Thymus (tissue), 11 donors: ENCODE measurements at regions not wholly inside any gene's neighbourhood (a gene's known extent, or its start where the extent isn't known, plus 50 kb on each side); places are given as distances from the start of the nearest gene placed in this dataset.

Experiments used
- DNase-seq, 9 donors: peaks; one replicate each; pipeline ENCODE4 v3.0.0-alpha.2; 2013; ENCODE audit warnings: low spot score in 9 of 9, low read depth in 6 of 9, missing footprints in 1 of 9
- H3K27ac ChIP-seq, 2 donors: one replicate each; pipeline ENCODE4 v1.5.1; 2013; ENCODE audit warnings: control low read depth in 1 of 2, low read depth in 1 of 2, low read length in 1 of 2, mild to moderate bottlenecking in 1 of 2, moderate library complexity in 1 of 2
- H3K27me3 ChIP-seq, 2 donors: one replicate each; pipeline ENCODE4 v1.5.1; 2013; ENCODE audit warnings: low read length in 1 of 2; ENCODE audit not compliant: control insufficient read depth in 2 of 2, insufficient read depth in 1 of 2
- H3K36me3 ChIP-seq, 2 donors: one replicate each; pipeline ENCODE4 v1.5.1; 2013; ENCODE audit warnings: low read length in 1 of 2, mild to moderate bottlenecking in 1 of 2, moderate library complexity in 1 of 2; ENCODE audit not compliant: control insufficient read depth in 2 of 2, insufficient read depth in 2 of 2
- H3K4me1 ChIP-seq, 2 donors: one replicate each; pipeline ENCODE4 v1.5.1; 2013; ENCODE audit warnings: low read length in 2 of 2; ENCODE audit not compliant: control insufficient read depth in 2 of 2, insufficient read depth in 2 of 2
- H3K4me3 ChIP-seq, 2 donors: one replicate each; pipeline ENCODE4 v1.5.1; 2013; ENCODE audit warnings: low read length in 2 of 2, control low read depth in 1 of 2, mild to moderate bottlenecking in 1 of 2
- H3K9me3 ChIP-seq, 2 donors: one replicate each; pipeline ENCODE4 v1.5.1; 2013; ENCODE audit warnings: low read length in 1 of 2, mild to moderate bottlenecking in 1 of 2; ENCODE audit not compliant: control insufficient read depth in 2 of 2, insufficient read depth in 1 of 2
- WGBS: extraction: QIAGEN DNeasy Blood & Tissue Kit; methylation state at CpG from one replicate; pipeline ENCODE4 v1.1.7; 2013; 5-methylcytosine and 5-hydroxymethylcytosine counted together
- donor health status: healthy.

DNA sequence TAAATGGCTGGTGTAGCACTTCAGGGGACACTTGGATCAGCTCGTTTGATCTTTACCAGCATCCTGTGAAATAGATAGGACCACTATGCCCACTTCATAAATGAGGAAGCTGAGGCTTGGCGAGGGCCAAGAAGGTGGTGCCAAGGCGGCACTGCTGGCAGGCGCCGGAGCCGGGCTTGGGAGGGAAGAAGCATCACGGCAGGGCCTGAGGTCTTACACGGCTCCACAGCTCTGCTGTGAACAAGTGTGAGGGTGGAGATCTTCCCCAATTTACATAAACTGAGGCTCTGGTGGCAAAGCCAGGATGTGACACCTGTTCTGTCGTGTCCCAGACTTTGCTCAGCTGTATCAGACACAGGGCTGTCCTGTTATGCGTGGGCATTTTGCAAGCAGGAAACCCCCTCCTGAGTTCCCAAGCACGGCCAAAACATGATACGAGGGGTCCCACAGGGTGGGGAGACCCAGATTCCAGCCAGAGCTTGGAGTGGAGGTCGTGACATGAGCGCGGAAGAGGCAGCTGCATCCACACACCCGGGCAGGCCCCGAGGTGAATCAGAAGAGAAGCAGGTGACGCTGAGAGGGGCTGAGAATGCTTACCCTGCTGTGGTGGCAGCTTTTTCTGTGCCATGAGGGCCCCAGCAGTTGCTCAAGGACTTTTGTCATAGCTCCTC lies 117.5 kb upstream of the BOD1 start:
- Histone ChIP-seq H3K27ac (no peak overlapping the region), H3K4me3 (no peak overlapping the region), H3K36me3 (no peaks in the 10 kb centered on the region), H3K27me3 (peaks cover 0 to 2% of the 10 kb centered on the region in 2 donors), H3K9me3 (no peaks in the 10 kb centered on the region), H3K4me1 (no peaks in the 10 kb centered on the region)
- WGBS = 86% methylated on average over 18 of the region's 18 CpGs
- DNase-seq = no peak

- Histone ChIP-seq H3K36me3 (no peaks in the 10 kb centered on the region), H3K9me3 (no peaks in the 10 kb centered on the region), H3K4me1 (no peaks in the 10 kb centered on the region), H3K27ac (no peak overlapping the region), H3K4me3 (no peak overlapping the region), H3K27me3 (no peaks in the 10 kb centered on the region)
- 70% methylated on average over 10 of the region's 10 CpGs for WGBS
- DNase-seq = no peak
Measured at GRCh38 chr5:173734716-173735115, 118.3 kb upstream of the BOD1 start.

- no peak overlapping the region for H3K27ac ChIP-seq
- WGBS = 94% methylated on average over 11 of the region's 11 CpGs
- H3K4me3 ChIP-seq = no peak overlapping the region
- no peaks in the 10 kb centered on the region for H3K36me3 ChIP-seq
- no peaks in the 10 kb centered on the region for H3K9me3 ChIP-seq
- DNase-seq = no peak
- no peaks in the 10 kb centered on the region for H3K4me1 ChIP-seq
- no peaks in the 10 kb centered on the region for H3K27me3 ChIP-seq
Measured at GRCh38 chr5:173735184-173735583, 118.7 kb upstream of the BOD1 start.

- Histone ChIP-seq H3K27me3 (no peaks in the 10 kb centered on the region), H3K36me3 (no peaks in the 10 kb centered on the region), H3K4me3 (no peak overlapping the region), H3K4me1 (no peaks in the 10 kb centered on the region), H3K27ac (no peak overlapping the region), H3K9me3 (no peaks in the 10 kb centered on the region)
- WGBS = 98% methylated on average over 5 of the region's 5 CpGs
- DNase-seq = no peak
Measured at GRCh38 chr5:173735691-173736090, 119.2 kb upstream of the BOD1 start.

DNA sequence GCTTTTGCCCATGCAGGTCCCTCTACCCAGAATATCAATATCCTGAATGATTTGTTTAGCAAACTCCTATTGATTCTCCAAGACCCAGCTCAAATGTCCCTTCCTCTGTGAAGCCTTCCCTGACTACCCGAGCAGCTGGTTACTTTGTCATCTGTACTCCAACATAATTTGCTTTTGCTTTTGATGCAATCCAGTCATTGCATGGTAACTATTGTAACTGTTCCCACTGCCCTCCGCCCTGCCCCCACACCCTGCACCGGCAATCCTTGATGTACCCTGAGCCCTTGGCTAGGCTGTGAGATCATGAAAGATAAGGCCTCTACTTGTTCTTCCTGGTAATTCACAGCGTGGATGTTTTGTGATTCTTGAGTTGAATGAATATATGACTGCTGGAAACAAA lies 119.9 kb upstream of the BOD1 start:
- no peak overlapping the region for H3K27ac ChIP-seq
- no peaks in the 10 kb centered on the region for H3K27me3 ChIP-seq
- no peak for DNase-seq
- H3K4me3 ChIP-seq = no peak overlapping the region
- no peaks in the 10 kb centered on the region for H3K36me3 ChIP-seq
- H3K4me1 ChIP-seq = no peaks in the 10 kb centered on the region
- H3K9me3 ChIP-seq = no peaks in the 10 kb centered on the region
- WGBS = 74% methylated on average over 4 of the region's 4 CpGs

DNA sequence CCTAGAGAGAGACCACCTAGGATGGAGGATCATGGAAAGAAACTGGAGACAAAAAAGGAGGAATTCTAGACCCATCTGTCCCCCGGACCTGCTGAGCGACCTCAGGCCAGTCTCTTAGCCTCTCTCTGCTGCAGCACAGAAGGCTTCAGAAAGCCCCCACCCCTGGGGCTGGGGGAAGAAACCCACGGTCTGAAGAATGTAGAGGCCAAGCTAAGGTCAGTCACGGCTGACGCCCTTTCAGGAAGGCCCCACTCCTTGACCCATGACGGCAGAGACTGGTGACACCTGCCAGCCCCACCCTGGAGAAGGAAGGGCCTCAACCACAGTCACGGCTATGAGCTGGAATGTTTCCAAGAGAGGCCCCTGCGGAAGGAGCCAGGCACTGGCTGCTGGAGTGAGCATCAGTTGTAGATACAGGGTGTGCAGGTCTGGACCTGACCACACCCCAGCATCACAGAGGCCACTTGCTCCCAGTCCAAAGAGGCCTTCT lies 120.5 kb upstream of the BOD1 start:
- Histone ChIP-seq H3K27me3 (no peaks in the 10 kb centered on the region), H3K4me1 (no peaks in the 10 kb centered on the region), H3K36me3 (no peaks in the 10 kb centered on the region), H3K9me3 (no peaks in the 10 kb centered on the region), H3K27ac (no peak overlapping the region), H3K4me3 (no peak overlapping the region)
- no peak for DNase-seq
- WGBS = 50% methylated on average over 8 of the region's 8 CpGs

GRCh38 chr5:173739741-173740140 lies 123.3 kb upstream of the BOD1 start:
- H3K27ac ChIP-seq = no peak overlapping the region
- no peak overlapping the region for H3K4me3 ChIP-seq
- DNase-seq = no peak
- no peaks in the 10 kb centered on the region for H3K36me3 ChIP-seq
- no peaks in the 10 kb centered on the region for H3K27me3 ChIP-seq
- H3K9me3 ChIP-seq = no peaks in the 10 kb centered on the region
- WGBS = 93% methylated on average over 5 of the region's 5 CpGs
- no peaks in the 10 kb centered on the region for H3K4me1 ChIP-seq

DNA sequence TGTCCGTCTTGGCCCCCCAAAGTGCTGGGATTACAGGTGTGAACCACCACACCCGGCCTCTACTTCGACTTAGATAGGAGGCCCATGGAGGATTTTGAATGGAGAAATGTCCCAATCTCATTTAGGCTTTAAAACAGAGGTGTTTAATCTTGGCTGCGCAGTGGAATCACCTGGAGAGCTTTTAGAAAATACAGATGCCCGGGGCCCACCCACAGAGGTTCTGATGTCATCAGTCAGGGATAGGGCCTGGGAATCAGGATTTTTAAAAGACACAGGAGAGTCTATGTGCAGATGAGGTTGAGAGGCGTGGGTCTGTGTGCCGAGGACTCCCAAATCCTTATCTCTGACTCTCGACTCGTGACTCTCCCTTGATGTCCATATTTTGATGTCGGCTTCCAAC lies 124.0 kb upstream of the BOD1 start:
- Histone ChIP-seq H3K36me3 (no peaks in the 10 kb centered on the region), H3K27ac (no peak overlapping the region), H3K4me3 (no peak overlapping the region), H3K9me3 (no peaks in the 10 kb centered on the region), H3K27me3 (no peaks in the 10 kb centered on the region), H3K4me1 (peaks cover 0 to 4% of the 10 kb centered on the region in 2 donors)
- no peak for DNase-seq
- WGBS = 97% methylated on average over 10 of the region's 10 CpGs

DNA sequence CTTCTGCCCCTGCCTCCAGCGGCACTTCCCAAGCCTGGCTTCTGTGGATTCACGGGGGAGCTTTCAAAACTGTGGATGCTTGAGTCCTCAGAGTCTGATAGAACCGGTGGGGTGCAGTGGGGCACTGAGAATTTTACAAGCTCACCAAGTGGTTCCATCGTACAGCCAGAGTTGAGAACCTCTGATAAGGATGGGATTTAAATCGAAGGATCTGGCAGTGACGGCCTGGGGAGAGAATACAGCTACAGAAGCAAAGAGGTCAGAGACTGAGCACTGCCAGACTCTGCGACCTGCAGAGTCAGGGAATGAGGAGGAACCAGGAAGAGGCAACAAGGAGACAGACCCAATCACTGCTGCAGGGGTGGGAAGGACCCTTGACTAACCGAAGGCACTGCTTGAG lies 124.6 kb upstream of the BOD1 start:
- Histone ChIP-seq H3K9me3 (no peaks in the 10 kb centered on the region), H3K4me3 (no peak overlapping the region), H3K27me3 (no peaks in the 10 kb centered on the region), H3K36me3 (no peaks in the 10 kb centered on the region), H3K27ac (no peak overlapping the region), H3K4me1 (peaks cover 0 to 8% of the 10 kb centered on the region in 2 donors)
- DNase-seq = no peak
- 90% methylated on average over 8 of the region's 8 CpGs for WGBS
